ENCODE measurements at regions not wholly inside any gene's neighbourhood (a gene's known extent, or its start where the extent isn't known, plus 50 kb on each side); places are given as distances from the start of the nearest gene placed in this dataset.

GRCh38 chr1:30253807-30254440 is 469.5 kb downstream of the MATN1 start:
- no peak for DNase-seq
- Histone ChIP-seq H3K27me3 (no peaks in the 10 kb centered on the region), H3K9me3 (no peaks in the 10 kb centered on the region), H3K36me3 (no peaks in the 10 kb centered on the region), H3K4me3 (no peak overlapping the region), H3K27ac (no peak overlapping the region), H3K4me1 (ENCODE audit: insufficient read depth) (no peaks in the 10 kb centered on the region)
- intact Hi-C loops (cut with DNase I), result no loop called here
- WGBS, 3 donors, result 75 to 79% (median 79%) methylated on average over 8 of the region's 8 CpGs
- TF ChIP-seq POLR2A (IDR thresholded peaks at IDR 0.05), result no peak
- no peak for TF ChIP-seq EP300 (IDR thresholded peaks at IDR 0.05)
- TF ChIP-seq, protein P1, sequence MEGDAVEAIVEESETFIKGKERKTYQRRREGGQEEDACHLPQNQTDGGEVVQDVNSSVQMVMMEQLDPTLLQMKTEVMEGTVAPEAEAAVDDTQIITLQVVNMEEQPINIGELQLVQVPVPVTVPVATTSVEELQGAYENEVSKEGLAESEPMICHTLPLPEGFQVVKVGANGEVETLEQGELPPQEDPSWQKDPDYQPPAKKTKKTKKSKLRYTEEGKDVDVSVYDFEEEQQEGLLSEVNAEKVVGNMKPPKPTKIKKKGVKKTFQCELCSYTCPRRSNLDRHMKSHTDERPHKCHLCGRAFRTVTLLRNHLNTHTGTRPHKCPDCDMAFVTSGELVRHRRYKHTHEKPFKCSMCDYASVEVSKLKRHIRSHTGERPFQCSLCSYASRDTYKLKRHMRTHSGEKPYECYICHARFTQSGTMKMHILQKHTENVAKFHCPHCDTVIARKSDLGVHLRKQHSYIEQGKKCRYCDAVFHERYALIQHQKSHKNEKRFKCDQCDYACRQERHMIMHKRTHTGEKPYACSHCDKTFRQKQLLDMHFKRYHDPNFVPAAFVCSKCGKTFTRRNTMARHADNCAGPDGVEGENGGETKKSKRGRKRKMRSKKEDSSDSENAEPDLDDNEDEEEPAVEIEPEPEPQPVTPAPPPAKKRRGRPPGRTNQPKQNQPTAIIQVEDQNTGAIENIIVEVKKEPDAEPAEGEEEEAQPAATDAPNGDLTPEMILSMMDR (IDR thresholded peaks at IDR 0.05), result no peak

GRCh38 chr1:30253361-30253760 is 470.0 kb downstream of the MATN1 start:
- Histone ChIP-seq H3K9me3 (no peaks in the 10 kb centered on the region), H3K36me3 (no peaks in the 10 kb centered on the region), H3K4me3 (no peak overlapping the region), H3K4me1 (ENCODE audit: insufficient read depth) (no peaks in the 10 kb centered on the region), H3K27ac (no peak overlapping the region), H3K27me3 (no peaks in the 10 kb centered on the region)
- no peak for TF ChIP-seq EP300 (IDR thresholded peaks at IDR 0.05)
- TF ChIP-seq, protein P1 (IDR thresholded peaks at IDR 0.05), result no peak
- TF ChIP-seq POLR2A (IDR thresholded peaks at IDR 0.05), result no peak
- WGBS, 3 donors, result 89 to 99% (median 90%) methylated on average over 3 of the region's 3 CpGs
- DNase-seq, result no peak
- intact Hi-C loops (cut with DNase I), result no loop called here

DNA sequence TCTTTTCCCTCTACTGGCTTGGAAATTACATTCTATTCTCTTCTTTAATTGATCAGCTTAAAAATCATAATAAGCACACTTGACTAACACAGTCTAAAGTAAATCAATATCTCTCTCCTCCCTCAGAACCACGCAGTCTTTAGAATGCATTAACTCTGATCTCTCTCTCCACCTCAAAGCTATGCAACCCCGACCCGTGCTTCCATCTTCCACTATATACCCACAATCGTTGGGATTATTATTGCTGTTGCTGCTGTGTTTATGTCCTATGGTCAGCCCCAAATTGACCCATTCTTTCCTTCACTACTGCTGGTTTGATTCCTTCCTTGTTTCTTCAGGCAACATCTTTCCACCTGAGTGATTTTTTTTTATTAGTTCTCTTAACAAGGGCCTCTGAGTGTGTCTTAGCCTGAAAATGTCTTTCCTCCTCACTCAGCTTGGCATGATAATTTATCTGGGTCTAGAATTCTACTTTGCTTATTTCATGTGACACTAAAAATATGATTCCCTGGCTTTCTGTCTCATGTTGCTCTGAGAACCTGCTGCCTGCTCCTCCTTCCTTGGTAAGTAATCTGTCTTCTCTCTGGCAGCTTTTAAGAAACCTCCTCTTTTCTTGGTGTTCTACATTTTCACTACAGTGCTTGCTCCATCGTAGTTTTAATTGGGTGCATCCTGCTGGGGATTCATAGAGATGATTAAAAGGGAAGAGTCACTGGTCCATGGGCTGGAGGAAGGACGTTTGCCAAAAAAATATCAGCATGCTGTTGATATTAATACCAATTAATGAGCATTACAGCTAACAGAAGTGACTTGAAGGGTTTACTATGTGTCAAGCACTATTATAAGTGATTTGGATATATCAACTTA is 472.2 kb downstream of the MATN1 start:
- intact Hi-C loops (cut with DNase I), result no loop called here
- no peaks in the 10 kb centered on the region for H3K9me3 ChIP-seq
- no peaks in the 10 kb centered on the region for H3K27me3 ChIP-seq
- TF ChIP-seq POLR2A (IDR thresholded peaks at IDR 0.05), result no peak
- TF ChIP-seq EP300 (IDR thresholded peaks at IDR 0.05), result no peak
- no peak overlapping the region for H3K4me3 ChIP-seq
- no peak for DNase-seq
- 50 to 51% (median 51%) methylated on average over 6 of the region's 6 CpGs for WGBS, 3 donors
- H3K36me3 ChIP-seq, result no peaks in the 10 kb centered on the region
- H3K4me1 ChIP-seq (ENCODE audit: insufficient read depth), result no peaks in the 10 kb centered on the region
- no peak overlapping the region for H3K27ac ChIP-seq

GRCh38 chr1:30250338-30250983 is 472.9 kb downstream of the MATN1 start:
- DNase-seq, result no peak
- intact Hi-C loops (cut with DNase I), result no loop called here
- 48 to 60% (median 49%) methylated on average over 10 of the region's 10 CpGs for WGBS, 3 donors
- Histone ChIP-seq H3K36me3 (no peaks in the 10 kb centered on the region), H3K27me3 (no peaks in the 10 kb centered on the region), H3K4me1 (ENCODE audit: insufficient read depth) (no peaks in the 10 kb centered on the region), H3K4me3 (no peak overlapping the region), H3K27ac (no peak overlapping the region), H3K9me3 (no peaks in the 10 kb centered on the region)
- TF ChIP-seq POLR2A (IDR thresholded peaks at IDR 0.05), result no peak
- TF ChIP-seq, protein P1 (IDR thresholded peaks at IDR 0.05), result no peak
- no peak for TF ChIP-seq EP300 (IDR thresholded peaks at IDR 0.05)

Data from ovary (tissue), 7 donors.